GM21447 (cell line): ENCODE measurements at regions not wholly inside any gene's neighbourhood (a gene's known extent, or its start where the extent isn't known, plus 50 kb on each side); places are given as distances from the start of the nearest gene placed in this dataset.
"Not testable (repeated sequence)": the region's sequence is repeated elsewhere in the genome, so short reads cannot be mapped to it uniquely, and the experiment has no call there.

Experiments used
- ATAC-seq: cut with Tn5 transposase; IDR thresholded peaks from one replicate; pipeline ENCODE4 v1.9.1; 2021; ENCODE audit not compliant: unreplicated experiment

- ATAC-seq = no peak
Measured at GRCh38 chr12:115303723-115304309, 619.8 kb upstream of the TBX3 start.

GRCh38 chr12:115297445-115297844, 613.5 kb upstream of the TBX3 start:
- no peak for ATAC-seq

- no peak for ATAC-seq
Measured at GRCh38 chr12:115296613-115297198, 612.7 kb upstream of the TBX3 start.

GRCh38 chr12:115295886-115296285, 611.9 kb upstream of the TBX3 start:
- ATAC-seq = no peak

- ATAC-seq = no peak
Measured at GRCh38 chr12:115294453-115295133, 610.6 kb upstream of the TBX3 start.

GRCh38 chr12:115285429-115285828, 601.5 kb upstream of the TBX3 start:
- not testable (repeated sequence) for ATAC-seq

- no peak for ATAC-seq
Measured at GRCh38 chr12:115273456-115273855, 589.5 kb upstream of the TBX3 start.

GRCh38 chr12:115268451-115268850, 584.5 kb upstream of the TBX3 start:
- no peak for ATAC-seq

- ATAC-seq = no peak
Measured at GRCh38 chr12:115267891-115268290, 583.9 kb upstream of the TBX3 start.

- no peak for ATAC-seq
Measured at GRCh38 chr12:115267464-115267863, 583.5 kb upstream of the TBX3 start.

- no peak for ATAC-seq
Measured at GRCh38 chr12:115264605-115265004, 580.6 kb upstream of the TBX3 start.

- ATAC-seq = no peak
Measured at GRCh38 chr12:115261691-115262398, 577.9 kb upstream of the TBX3 start.

GRCh38 chr12:115260762-115261675, 577.0 kb upstream of the TBX3 start:
- ATAC-seq = no peak

- ATAC-seq = no peak
Measured at GRCh38 chr12:115259968-115260747, 576.2 kb upstream of the TBX3 start.

- ATAC-seq = no peak
Measured at GRCh38 chr12:115257791-115258190, 573.8 kb upstream of the TBX3 start.

GRCh38 chr12:115255962-115256361, 572.0 kb upstream of the TBX3 start:
- no peak for ATAC-seq

GRCh38 chr12:115255257-115255656, 571.3 kb upstream of the TBX3 start:
- no peak for ATAC-seq

- no peak for ATAC-seq
Measured at GRCh38 chr12:115253049-115253448, 569.1 kb upstream of the TBX3 start.

- no peak for ATAC-seq
Measured at GRCh38 chr12:115251727-115252126, 567.8 kb upstream of the TBX3 start.

- no peak for ATAC-seq
Measured at GRCh38 chr12:115249671-115250278, 565.8 kb upstream of the TBX3 start.
